ENCODE measurements at regions not wholly inside any gene's neighbourhood (a gene's known extent, or its start where the extent isn't known, plus 50 kb on each side); places are given as distances from the start of the nearest gene placed in this dataset.

- TF ChIP-seq, protein P1, sequence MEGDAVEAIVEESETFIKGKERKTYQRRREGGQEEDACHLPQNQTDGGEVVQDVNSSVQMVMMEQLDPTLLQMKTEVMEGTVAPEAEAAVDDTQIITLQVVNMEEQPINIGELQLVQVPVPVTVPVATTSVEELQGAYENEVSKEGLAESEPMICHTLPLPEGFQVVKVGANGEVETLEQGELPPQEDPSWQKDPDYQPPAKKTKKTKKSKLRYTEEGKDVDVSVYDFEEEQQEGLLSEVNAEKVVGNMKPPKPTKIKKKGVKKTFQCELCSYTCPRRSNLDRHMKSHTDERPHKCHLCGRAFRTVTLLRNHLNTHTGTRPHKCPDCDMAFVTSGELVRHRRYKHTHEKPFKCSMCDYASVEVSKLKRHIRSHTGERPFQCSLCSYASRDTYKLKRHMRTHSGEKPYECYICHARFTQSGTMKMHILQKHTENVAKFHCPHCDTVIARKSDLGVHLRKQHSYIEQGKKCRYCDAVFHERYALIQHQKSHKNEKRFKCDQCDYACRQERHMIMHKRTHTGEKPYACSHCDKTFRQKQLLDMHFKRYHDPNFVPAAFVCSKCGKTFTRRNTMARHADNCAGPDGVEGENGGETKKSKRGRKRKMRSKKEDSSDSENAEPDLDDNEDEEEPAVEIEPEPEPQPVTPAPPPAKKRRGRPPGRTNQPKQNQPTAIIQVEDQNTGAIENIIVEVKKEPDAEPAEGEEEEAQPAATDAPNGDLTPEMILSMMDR (IDR thresholded peaks at IDR 0.05; ENCODE audit: insufficient read depth, low read length, poor library complexity, severe bottlenecking), result no peak
- TF ChIP-seq EZH2phosphoT487 (conservative IDR thresholded peaks at IDR 0.05; ENCODE audit: low read length), result no peak
- H3K79me2 ChIP-seq (ENCODE audit: insufficient read depth, low read length), result no peaks in the 10 kb centered on the region
- no peak overlapping the region for H3K4me3 ChIP-seq (ENCODE audit: insufficient read depth, low read length, poor library complexity, severe bottlenecking)
- H3K27me3 ChIP-seq (ENCODE audit: low read length), result no peaks in the 10 kb centered on the region
- H2AFZ ChIP-seq (ENCODE audit: low read depth, low read length, severe bottlenecking), result no peak overlapping the region
- no peak overlapping the region for H3K4me2 ChIP-seq (ENCODE audit: low read depth, low read length, poor library complexity, severe bottlenecking)
- no peak overlapping the region for H3K9ac ChIP-seq (ENCODE audit: low read length)
- H3K36me3 ChIP-seq (ENCODE audit: low read length), result no peaks in the 10 kb centered on the region
- H3K9me3 ChIP-seq (ENCODE audit: insufficient read depth, low read length), result no peaks in the 10 kb centered on the region
- H3K27ac ChIP-seq (ENCODE audit: low read depth, low read length), result no peak overlapping the region
- no peaks in the 10 kb centered on the region for H3K9me2 ChIP-seq (replicated peaks; ENCODE audit: insufficient read depth, low read length)
- no peaks in the 10 kb centered on the region for H3F3A ChIP-seq (ENCODE audit: insufficient read depth)
- no peaks in the 10 kb centered on the region for H4K20me1 ChIP-seq (ENCODE audit: low read depth, low read length)
These were observed 406.8 kb downstream of the ANXA1 start for GRCh38 chr9:73558471-73558870.

DNA sequence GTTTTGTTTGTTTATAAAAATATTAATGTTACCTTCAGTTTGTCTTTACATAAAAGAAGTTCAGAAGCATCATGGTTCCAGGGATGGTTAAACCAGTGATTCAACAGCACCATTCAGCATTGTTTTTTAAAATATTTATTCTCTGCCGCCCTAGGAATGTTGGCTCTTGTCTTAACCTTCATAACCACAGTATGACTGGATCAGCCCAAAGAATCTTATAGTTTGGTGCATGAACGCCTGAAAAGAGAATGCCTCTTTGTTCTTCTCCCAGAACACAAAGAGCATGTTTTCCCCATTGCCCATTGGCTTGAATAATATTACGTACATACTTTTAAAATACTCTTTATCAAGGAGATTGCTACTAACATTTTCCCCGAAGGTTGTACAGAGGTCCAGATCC, 413.4 kb downstream of the ANXA1 start:
- no peak for TF ChIP-seq EZH2phosphoT487 (conservative IDR thresholded peaks at IDR 0.05; ENCODE audit: low read length)
- TF ChIP-seq, protein P1 (IDR thresholded peaks at IDR 0.05; ENCODE audit: insufficient read depth, low read length, poor library complexity, severe bottlenecking), result no peak
- Histone ChIP-seq H3K9me3 (ENCODE audit: insufficient read depth, low read length) (no peaks in the 10 kb centered on the region), H3K9me2 (replicated peaks; ENCODE audit: insufficient read depth, low read length) (no peaks in the 10 kb centered on the region), H4K20me1 (ENCODE audit: low read depth, low read length) (no peaks in the 10 kb centered on the region), H3K79me2 (ENCODE audit: insufficient read depth, low read length) (no peaks in the 10 kb centered on the region), H3K27me3 (ENCODE audit: low read length) (no peaks in the 10 kb centered on the region), H3K9ac (ENCODE audit: low read length) (no peak overlapping the region), H2AFZ (ENCODE audit: low read depth, low read length, severe bottlenecking) (no peak overlapping the region), H3K27ac (ENCODE audit: low read depth, low read length) (no peak overlapping the region), H3K4me2 (ENCODE audit: low read depth, low read length, poor library complexity, severe bottlenecking) (no peak overlapping the region), H3F3A (ENCODE audit: insufficient read depth) (no peaks in the 10 kb centered on the region), H3K36me3 (ENCODE audit: low read length) (no peaks in the 10 kb centered on the region), H3K4me3 (ENCODE audit: insufficient read depth, low read length, poor library complexity, severe bottlenecking) (no peak overlapping the region)

- Histone ChIP-seq H4K20me1 (ENCODE audit: low read depth, low read length) (no peaks in the 10 kb centered on the region), H3K4me3 (ENCODE audit: insufficient read depth, low read length, poor library complexity, severe bottlenecking) (no peak overlapping the region), H3F3A (ENCODE audit: insufficient read depth) (no peaks in the 10 kb centered on the region), H3K79me2 (ENCODE audit: insufficient read depth, low read length) (no peaks in the 10 kb centered on the region), H3K9ac (ENCODE audit: low read length) (no peak overlapping the region), H3K9me3 (ENCODE audit: insufficient read depth, low read length) (no peaks in the 10 kb centered on the region), H3K4me2 (ENCODE audit: low read depth, low read length, poor library complexity, severe bottlenecking) (no peak overlapping the region), H3K27me3 (ENCODE audit: low read length) (no peaks in the 10 kb centered on the region), H2AFZ (ENCODE audit: low read depth, low read length, severe bottlenecking) (no peak overlapping the region), H3K27ac (ENCODE audit: low read depth, low read length) (no peak overlapping the region), H3K9me2 (replicated peaks; ENCODE audit: insufficient read depth, low read length) (no peaks in the 10 kb centered on the region), H3K36me3 (ENCODE audit: low read length) (no peaks in the 10 kb centered on the region)
- no peak for TF ChIP-seq EZH2phosphoT487 (conservative IDR thresholded peaks at IDR 0.05; ENCODE audit: low read length)
- TF ChIP-seq, protein P1 (IDR thresholded peaks at IDR 0.05; ENCODE audit: insufficient read depth, low read length, poor library complexity, severe bottlenecking), result no peak
These were observed 414.3 kb downstream of the ANXA1 start for GRCh38 chr9:73565833-73566465.

Data from SU-DHL-6 (cell line).